GM18870 (cell line): ENCODE measurements at regions not wholly inside any gene's neighbourhood (a gene's known extent, or its start where the extent isn't known, plus 50 kb on each side); places are given as distances from the start of the nearest gene placed in this dataset.

Source experiments
- ATAC-seq: cut with Tn5 transposase; IDR thresholded peaks from one replicate; pipeline ENCODE4 v1.9.1; 2021; ENCODE audit warnings: moderate library complexity; ENCODE audit not compliant: unreplicated experiment

DNA sequence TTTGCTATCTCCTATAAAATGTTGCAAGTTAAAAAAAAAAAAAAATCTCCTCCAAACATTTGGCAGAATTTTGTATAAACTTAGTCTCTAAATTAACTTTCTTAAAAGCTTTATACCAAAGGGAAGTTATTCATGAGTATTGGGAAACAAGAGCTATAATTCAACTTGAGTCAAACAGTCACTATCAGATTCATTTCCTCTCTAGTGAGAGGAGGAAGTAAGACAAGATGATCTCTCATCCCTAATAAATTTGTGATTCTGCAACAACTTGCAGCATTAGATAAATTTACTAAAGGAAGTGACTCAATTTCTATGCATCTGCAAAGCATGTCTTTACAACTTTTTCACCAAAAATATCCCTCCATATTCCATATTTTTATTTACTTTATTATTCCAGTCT lies 135.4 kb upstream of the GNPDA2 start:
- no peak for ATAC-seq

- no peak for ATAC-seq
Observed at GRCh38 chr4:44859477-44859876, 133.1 kb upstream of the GNPDA2 start.

GRCh38 chr4:44848466-44848865 lies 122.1 kb upstream of the GNPDA2 start:
- no peak for ATAC-seq

- ATAC-seq, result no peak
Observed at GRCh38 chr4:44845993-44846392, 119.6 kb upstream of the GNPDA2 start.

GRCh38 chr4:44845309-44845708 lies 119.0 kb upstream of the GNPDA2 start:
- ATAC-seq, result no peak

GRCh38 chr4:44842531-44842930 lies 116.2 kb upstream of the GNPDA2 start:
- ATAC-seq, result no peak

- no peak for ATAC-seq
Observed at GRCh38 chr4:44817930-44818329, 91.6 kb upstream of the GNPDA2 start.

DNA sequence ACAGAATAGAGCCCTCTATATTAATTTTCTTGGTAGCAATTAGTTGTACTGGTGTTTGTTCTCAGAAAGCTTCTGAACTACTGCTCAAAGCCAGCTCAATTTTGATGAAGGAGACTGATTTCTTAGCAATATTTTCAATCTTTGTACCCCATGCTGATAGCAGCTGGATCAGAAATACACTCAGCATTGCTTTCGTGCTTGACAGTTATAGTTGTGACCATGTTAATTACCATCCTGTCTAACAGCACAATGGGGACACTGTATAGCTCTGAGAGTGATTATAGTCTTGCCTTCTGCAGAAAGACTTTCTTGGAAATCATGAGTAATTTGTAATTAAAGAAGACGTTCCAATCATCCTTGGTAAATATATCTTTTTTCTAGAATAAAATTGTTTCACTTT lies 79.7 kb upstream of the GNPDA2 start:
- ATAC-seq, result no peak

DNA sequence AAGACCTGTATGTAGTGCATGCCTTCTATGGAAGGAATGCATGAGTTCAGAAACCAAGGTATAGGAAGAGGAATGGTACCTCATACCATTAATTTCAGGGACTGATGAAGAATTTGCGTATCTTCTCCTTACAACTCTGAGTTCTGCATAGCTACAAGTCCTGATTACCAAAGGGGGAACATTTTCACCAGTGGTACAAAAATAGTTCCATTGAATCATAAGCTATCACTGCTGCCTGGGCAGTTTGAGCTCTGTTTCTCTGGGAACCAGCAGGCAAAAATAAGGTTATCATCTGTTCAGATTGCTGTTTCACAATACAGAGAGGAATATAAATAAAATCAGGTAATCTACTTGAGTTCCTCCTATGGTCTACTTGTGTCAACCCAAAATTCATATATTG lies 77.9 kb upstream of the GNPDA2 start:
- ATAC-seq, result no peak

- ATAC-seq, result no peak
Observed at GRCh38 chr4:44801384-44801783, 75.0 kb upstream of the GNPDA2 start.

DNA sequence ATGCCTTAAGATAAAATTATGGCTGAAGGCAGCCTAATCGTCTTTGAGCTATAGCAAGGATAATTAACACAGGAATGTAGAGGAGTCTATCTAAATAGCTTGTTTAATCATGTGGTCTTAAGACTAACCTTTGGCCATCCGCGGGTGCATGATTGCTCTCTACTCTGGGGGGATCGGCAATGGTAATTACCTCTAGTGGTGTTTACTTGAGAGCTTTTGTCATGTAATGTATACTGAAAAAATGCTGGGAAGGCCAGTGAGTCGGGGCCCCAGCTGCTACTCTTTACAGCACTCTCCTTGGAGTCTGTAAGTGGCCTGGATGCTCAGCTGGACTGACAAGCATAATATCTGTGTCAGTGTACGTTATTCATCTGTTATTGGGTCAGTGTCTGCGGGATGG lies 65.5 kb upstream of the GNPDA2 start:
- no peak for ATAC-seq

GRCh38 chr4:44777115-44777514 lies 50.8 kb upstream of the GNPDA2 start:
- ATAC-seq, result no peak
